IMR-90 (cell line): ENCODE measurements at regions not wholly inside any gene's neighbourhood (a gene's known extent, or its start where the extent isn't known, plus 50 kb on each side); places are given as distances from the start of the nearest gene placed in this dataset.
"Not testable (repeated sequence)": the region's sequence is repeated elsewhere in the genome, so short reads cannot be mapped to it uniquely, and the experiment has no call there.

Experiments used
- ATAC-seq: fragments of 200-7000 bp; cut with Tn5 transposase; 2 replicates; pipeline ENCODE4 v1.9.1; 2020; ENCODE audit warnings: low read depth, mild to moderate bottlenecking, moderate library complexity
- BruUV-seq: library from RNA; stranded (reverse); fragments of 400-500 nt; replicated peaks from 2 replicates; lab custom pipeline; 2021; lab: Mats Ljungman, UMichigan
- CTCF ChIA-PET: fragments of 300-600 bp; formaldehyde crosslinking; extraction: SDS; loops from one replicate; lab custom pipeline; 2021; ENCODE audit warnings: antibody characterized with exemption; lab: Yijun Ruan, JAX
- POLR2A ChIA-PET: fragments of 300-600 bp; sonication (Branson Sonifier 250); formaldehyde crosslinking; loops from one replicate; lab custom pipeline; 2022; ENCODE audit warnings: antibody characterized with exemption; ENCODE audit not compliant: unreplicated experiment; lab: Charles Lee
- DNase-seq: peaks from one replicate; pipeline ENCODE4 v3.0.0; 2013
- H2AFZ ChIP-seq: replicated peaks from 2 replicates; pipeline ENCODE3; 2013; ENCODE audit warnings: low read length, mild to moderate bottlenecking; ENCODE audit not compliant: poor library complexity
- H2AK5ac ChIP-seq: 2 replicates; pipeline ENCODE4 v1.6.1; 2013; ENCODE audit warnings: low read depth, low read length, inconsistent platforms
- H2AK9ac ChIP-seq: replicated peaks from 2 replicates; pipeline ENCODE3; 2013; ENCODE audit warnings: mild to moderate bottlenecking, low read depth, low read length, moderate library complexity; ENCODE audit not compliant: poor library complexity
- H2BK120ac ChIP-seq: 2 replicates; pipeline ENCODE4 v1.6.1; 2013; ENCODE audit warnings: low read depth, low read length, inconsistent platforms
- H2BK15ac ChIP-seq: 3 replicates; pipeline ENCODE4 v1.6.1; 2013; ENCODE audit warnings: low read depth, low read length, inconsistent platforms
- H2BK20ac ChIP-seq: 2 replicates; pipeline ENCODE4 v1.6.1; 2013; ENCODE audit warnings: low read depth, mild to moderate bottlenecking, inconsistent platforms, low read length, moderate library complexity
- H2BK5ac ChIP-seq: 2 replicates; pipeline ENCODE4 v1.6.1; 2013; ENCODE audit warnings: mild to moderate bottlenecking, low read depth, low read length, inconsistent platforms; ENCODE audit not compliant: poor library complexity, severe bottlenecking
- H3K14ac ChIP-seq: replicated peaks from 2 replicates; pipeline ENCODE4 v1.6.1; 2013; ENCODE audit warnings: low read depth, low read length, inconsistent platforms
- H3K18ac ChIP-seq: 2 replicates; pipeline ENCODE4 v1.6.1; 2013; ENCODE audit warnings: low read depth, low read length, control low read depth
- H3K23ac ChIP-seq: 2 replicates; pipeline ENCODE4 v1.6.1; 2013; ENCODE audit warnings: low read depth, low read length, inconsistent platforms
- H3K27ac ChIP-seq: 2 replicates; pipeline ENCODE4 v1.5.1; 2013; ENCODE audit warnings: mild to moderate bottlenecking, control low read depth, low read length; ENCODE audit not compliant: insufficient read depth
- H3K27me3 ChIP-seq: 2 replicates; pipeline ENCODE4 v1.6.1; 2013; ENCODE audit warnings: low read length; ENCODE audit not compliant: control insufficient read depth, insufficient read depth
- H3K36me3 ChIP-seq: 2 replicates; pipeline ENCODE4 v1.6.1; 2013; ENCODE audit warnings: low read length, mixed read lengths; ENCODE audit not compliant: control insufficient read depth, insufficient read depth
- H3K4ac ChIP-seq: 2 replicates; pipeline ENCODE4 v1.6.1; 2013; ENCODE audit warnings: low read depth, low read length, inconsistent platforms
- H3K4me1 ChIP-seq: 2 replicates; pipeline ENCODE4 v1.6.1; 2013; ENCODE audit warnings: low read length, mixed read lengths; ENCODE audit not compliant: control insufficient read depth, insufficient read depth
- H3K4me2 ChIP-seq: 2 replicates; pipeline ENCODE4 v1.6.1; 2013; ENCODE audit warnings: low read depth, mild to moderate bottlenecking, control low read depth, low read length, moderate library complexity
- H3K4me3 ChIP-seq: 2 replicates; pipeline ENCODE4 v1.5.1; 2013; ENCODE audit warnings: low read depth, mild to moderate bottlenecking, control low read depth, low read length, moderate library complexity; ENCODE audit not compliant: insufficient read depth
- H3K56ac ChIP-seq: 2 replicates; pipeline ENCODE4 v1.6.1; 2013; ENCODE audit warnings: low read length, inconsistent platforms; ENCODE audit not compliant: insufficient read depth; ENCODE audit errors: extremely low read depth
- H3K79me1 ChIP-seq, 2 experiments: 2 replicates each; pipeline ENCODE4 v1.6.1; 2013; ENCODE audit warnings: low read length in 2 of 2, inconsistent platforms in 1 of 2, low read depth in 1 of 2
- H3K9ac ChIP-seq: 2 replicates; pipeline ENCODE4 v1.6.1; 2013; ENCODE audit warnings: low read depth, low read length, control low read depth
- H3K9me1 ChIP-seq: 2 replicates; pipeline ENCODE4 v1.6.1; 2013; ENCODE audit warnings: low read length, inconsistent platforms; ENCODE audit not compliant: insufficient read depth
- H3K9me3 ChIP-seq: 2 replicates; pipeline ENCODE4 v1.6.1; 2013; ENCODE audit warnings: low read length; ENCODE audit not compliant: control insufficient read depth, insufficient read depth
- H4K20me1 ChIP-seq: 2 replicates; pipeline ENCODE4 v1.6.1; 2013; ENCODE audit warnings: low read length, inconsistent platforms; ENCODE audit not compliant: insufficient read depth
- H4K5ac ChIP-seq: 2 replicates; pipeline ENCODE4 v1.6.1; 2013; ENCODE audit warnings: mild to moderate bottlenecking, low read depth, low read length, control low read depth
- H4K8ac ChIP-seq, 2 experiments: 2 replicates each; pipeline ENCODE4 v1.6.1; 2013; ENCODE audit warnings: low read depth in 2 of 2, low read length in 2 of 2, control low read depth in 1 of 2, inconsistent platforms in 1 of 2
- H4K91ac ChIP-seq: 2 replicates; pipeline ENCODE4 v1.6.1; 2013; ENCODE audit warnings: low read depth, low read length, inconsistent platforms; ENCODE audit not compliant: insufficient read depth
- WGBS, 2 experiments: methylation state at CpG; one replicate each; pipeline versions ENCODE4 v1.1.5 to v1.1.7; 2013; ENCODE audit warnings: missing lambda C conversion rate in 2 of 2; ENCODE audit not compliant: insufficient read length in 1 of 2; ENCODE audit errors: extremely low coverage in 2 of 2; 5-methylcytosine and 5-hydroxymethylcytosine counted together
- dilution Hi-C: fragments of 300-500 bp; cut with HindIII; formaldehyde crosslinking; loops from one replicate; pipeline ENCODE4 v1.14.3; 2018; ENCODE audit warnings: low sequenced_read_pairs; ENCODE audit not compliant: unreplicated experiment
- in situ Hi-C: fragments of 300-500 bp; cut with MboI; formaldehyde crosslinking; loops from 3 replicates; pipeline ENCODE4 v1.14.3; 2019; ENCODE audit warnings: low sequenced_read_pairs, inconsistent platforms, mixed read lengths
- intact Hi-C: fragments of 100-400 bp; cut with micrococcal nuclease; formaldehyde crosslinking; loops from 2 replicates; pipeline ENCODE4 v1.10.0; 2022

GRCh38 chr10:46740368-46740767 lies 161.4 kb downstream of the SYT15 start:
- H3K36me3 ChIP-seq, in situ Hi-C loops, BruUV-seq, dilution Hi-C loops, H2BK20ac ChIP-seq, H3K9me1 ChIP-seq, H3K4ac ChIP-seq, H4K5ac ChIP-seq, H3K27me3 ChIP-seq, CTCF ChIA-PET, H3K4me3 ChIP-seq, H4K8ac ChIP-seq, H2BK120ac ChIP-seq, H4K20me1 ChIP-seq, H2AFZ ChIP-seq, H3K56ac ChIP-seq, POLR2A ChIA-PET, H2BK15ac ChIP-seq, H3K18ac ChIP-seq, intact Hi-C loops, H2AK5ac ChIP-seq, H4K91ac ChIP-seq, H2BK5ac ChIP-seq, H3K23ac ChIP-seq, H3K9me3 ChIP-seq, H3K14ac ChIP-seq, H3K4me1 ChIP-seq, DNase-seq, H3K9ac ChIP-seq, H3K4me2 ChIP-seq, H3K79me1 ChIP-seq, ATAC-seq, H3K27ac ChIP-seq, H2AK9ac ChIP-seq: not testable (repeated sequence)
- no CpG with 5 or more reads among the region's 17 CpGs for WGBS, 2 experiments

- no CpG with 5 or more reads among the region's 3 CpGs for WGBS, 2 experiments
- intact Hi-C loops, H3K23ac ChIP-seq, H3K36me3 ChIP-seq, H3K4me1 ChIP-seq, H2AK9ac ChIP-seq, POLR2A ChIA-PET, H3K56ac ChIP-seq, H3K27ac ChIP-seq, H3K18ac ChIP-seq, H4K8ac ChIP-seq, H4K91ac ChIP-seq, BruUV-seq, H4K20me1 ChIP-seq, H3K4me3 ChIP-seq, H3K9me3 ChIP-seq, H4K5ac ChIP-seq, ATAC-seq, H3K79me1 ChIP-seq, H3K9me1 ChIP-seq, H2BK5ac ChIP-seq, H2AFZ ChIP-seq, H2BK20ac ChIP-seq, dilution Hi-C loops, H2BK15ac ChIP-seq, H2AK5ac ChIP-seq, H3K14ac ChIP-seq, H3K27me3 ChIP-seq, H3K4ac ChIP-seq, CTCF ChIA-PET, in situ Hi-C loops, H3K9ac ChIP-seq, H3K4me2 ChIP-seq, H2BK120ac ChIP-seq, DNase-seq: not testable (repeated sequence)
Measured at GRCh38 chr10:46749003-46749402, 162.2 kb upstream of the PTPN20 start.
